ENCODE measurements at regions not wholly inside any gene's neighbourhood (a gene's known extent, or its start where the extent isn't known, plus 50 kb on each side); places are given as distances from the start of the nearest gene placed in this dataset.

DNA sequence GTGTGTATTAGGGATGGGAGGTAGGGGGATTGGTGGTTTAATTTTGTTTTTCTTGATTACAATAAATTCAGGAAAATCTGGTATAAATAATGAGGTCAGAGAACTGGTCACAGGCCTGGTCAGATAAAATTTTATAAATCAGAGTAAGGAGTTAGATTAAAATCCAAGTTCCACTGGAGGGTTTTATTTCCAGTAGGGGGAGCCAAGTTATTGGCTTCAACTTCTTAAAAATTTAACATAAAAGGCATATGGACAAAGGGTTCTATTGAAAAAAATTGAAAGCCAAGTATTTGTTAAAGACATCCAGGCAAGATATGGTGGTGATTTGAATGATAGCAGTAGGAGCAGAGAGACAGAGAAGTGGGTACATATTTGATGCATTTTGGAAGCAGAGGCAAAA is 763.3 kb downstream of the SORCS1 start:
- Histone ChIP-seq H3K4me3 (ENCODE audit: low read depth, low read length, poor library complexity, severe bottlenecking) (no peak overlapping the region), H3K4me2 (ENCODE audit: low read length) (no peak overlapping the region), H4K20me1 (ENCODE audit: insufficient read depth, low read length) (no peaks in the 10 kb centered on the region), H3K9me3 (ENCODE audit: low read length) (no peaks in the 10 kb centered on the region), H3K36me3 (ENCODE audit: insufficient read depth, low read length) (no peaks in the 10 kb centered on the region), H3K27ac (ENCODE audit: low read depth, low read length, poor library complexity, severe bottlenecking) (no peak overlapping the region), H2AFZ (ENCODE audit: low read length) (no peak overlapping the region), H3K9me2 (ENCODE audit: insufficient read depth, low read length) (no peaks in the 10 kb centered on the region), H3K79me2 (ENCODE audit: insufficient read depth, low read depth, low read length) (no peaks in the 10 kb centered on the region), H3K4me1 (ENCODE audit: insufficient read depth, low read length, poor library complexity, severe bottlenecking) (no peaks in the 10 kb centered on the region)
- intact Hi-C loops (cut with micrococcal nuclease; ENCODE audit: unreplicated experiment), result no loop called here
- TF ChIP-seq, protein P1, sequence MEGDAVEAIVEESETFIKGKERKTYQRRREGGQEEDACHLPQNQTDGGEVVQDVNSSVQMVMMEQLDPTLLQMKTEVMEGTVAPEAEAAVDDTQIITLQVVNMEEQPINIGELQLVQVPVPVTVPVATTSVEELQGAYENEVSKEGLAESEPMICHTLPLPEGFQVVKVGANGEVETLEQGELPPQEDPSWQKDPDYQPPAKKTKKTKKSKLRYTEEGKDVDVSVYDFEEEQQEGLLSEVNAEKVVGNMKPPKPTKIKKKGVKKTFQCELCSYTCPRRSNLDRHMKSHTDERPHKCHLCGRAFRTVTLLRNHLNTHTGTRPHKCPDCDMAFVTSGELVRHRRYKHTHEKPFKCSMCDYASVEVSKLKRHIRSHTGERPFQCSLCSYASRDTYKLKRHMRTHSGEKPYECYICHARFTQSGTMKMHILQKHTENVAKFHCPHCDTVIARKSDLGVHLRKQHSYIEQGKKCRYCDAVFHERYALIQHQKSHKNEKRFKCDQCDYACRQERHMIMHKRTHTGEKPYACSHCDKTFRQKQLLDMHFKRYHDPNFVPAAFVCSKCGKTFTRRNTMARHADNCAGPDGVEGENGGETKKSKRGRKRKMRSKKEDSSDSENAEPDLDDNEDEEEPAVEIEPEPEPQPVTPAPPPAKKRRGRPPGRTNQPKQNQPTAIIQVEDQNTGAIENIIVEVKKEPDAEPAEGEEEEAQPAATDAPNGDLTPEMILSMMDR (conservative IDR thresholded peaks at IDR 0.05; ENCODE audit: low read length), result peak; percentile 48
- TF ChIP-seq EZH2phosphoT487 (IDR thresholded peaks at IDR 0.05; ENCODE audit: borderline replicate concordance, low read depth, low read length), result no peak
- ChIA-PET POLR2A (no interaction called here), CTCF (ENCODE audit: unreplicated experiment) (no interaction called here)
- BruUV-seq (replicated peaks), result no TSS peak
- DNase-seq (ENCODE audit: low spot score), result no peak

DNA sequence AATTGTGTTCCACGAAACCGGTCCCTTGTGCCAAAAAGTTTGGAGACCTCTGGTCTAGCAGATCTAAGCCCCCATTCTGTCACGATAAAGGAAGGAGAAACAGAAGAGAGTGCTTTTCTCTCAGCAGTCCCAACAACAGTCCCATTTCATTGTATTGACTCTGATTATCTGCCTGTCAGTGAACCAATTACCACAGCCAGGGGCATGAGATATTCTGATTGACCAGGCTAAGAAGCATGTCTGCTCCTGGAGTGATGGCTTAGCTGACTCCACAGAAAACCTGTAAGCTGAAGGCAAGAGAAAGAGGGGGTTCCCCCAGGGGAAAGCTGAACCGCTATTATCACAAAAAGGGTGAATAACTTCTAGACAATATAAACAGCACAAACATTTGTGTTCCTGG is 765.4 kb downstream of the SORCS1 start:
- BruUV-seq (replicated peaks), result no TSS peak

DNA sequence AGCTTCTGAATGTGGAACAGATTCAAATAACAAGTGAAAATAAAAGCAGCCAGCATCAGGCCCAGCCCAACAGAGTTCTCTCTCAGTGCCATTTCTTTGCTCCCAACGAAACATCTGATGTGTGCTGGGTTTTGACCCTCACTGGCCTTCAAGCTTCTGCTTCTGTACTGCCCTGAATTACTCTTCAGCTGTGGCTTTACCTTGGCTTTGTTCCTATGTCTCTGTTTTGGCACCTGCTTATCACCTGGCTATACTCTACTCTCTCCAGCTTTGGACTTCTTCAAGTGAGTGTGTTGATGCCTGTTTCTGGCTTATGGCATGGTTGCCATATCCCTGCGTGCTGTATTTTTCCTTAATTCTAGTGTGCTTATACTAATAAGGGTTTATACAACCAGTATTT is 768.3 kb downstream of the SORCS1 start:
- H3K36me3 ChIP-seq (ENCODE audit: insufficient read depth, low read length), result no peaks in the 10 kb centered on the region
- no peak overlapping the region for H3K4me2 ChIP-seq (ENCODE audit: low read length)
- H2AFZ ChIP-seq (ENCODE audit: low read length), result no peak overlapping the region
- H3K4me1 ChIP-seq (ENCODE audit: insufficient read depth, low read length, poor library complexity, severe bottlenecking), result no peaks in the 10 kb centered on the region
- H3K79me2 ChIP-seq (ENCODE audit: insufficient read depth, low read depth, low read length), result no peaks in the 10 kb centered on the region
- BruUV-seq (replicated peaks), result no TSS peak
- H4K20me1 ChIP-seq (ENCODE audit: insufficient read depth, low read length), result no peaks in the 10 kb centered on the region
- no peak overlapping the region for H3K4me3 ChIP-seq (ENCODE audit: low read depth, low read length, poor library complexity, severe bottlenecking)
- H3K27ac ChIP-seq (ENCODE audit: low read depth, low read length, poor library complexity, severe bottlenecking), result no peak overlapping the region
- CTCF ChIA-PET (ENCODE audit: unreplicated experiment), result no interaction called here
- H3K9me2 ChIP-seq (ENCODE audit: insufficient read depth, low read length), result no peaks in the 10 kb centered on the region
- intact Hi-C loops (cut with micrococcal nuclease; ENCODE audit: unreplicated experiment), result no loop called here
- TF ChIP-seq, protein P1 (conservative IDR thresholded peaks at IDR 0.05; ENCODE audit: low read length), result no peak
- no peak for TF ChIP-seq EZH2phosphoT487 (IDR thresholded peaks at IDR 0.05; ENCODE audit: borderline replicate concordance, low read depth, low read length)
- POLR2A ChIA-PET, result no interaction called here
- H3K9me3 ChIP-seq (ENCODE audit: low read length), result no peaks in the 10 kb centered on the region
- no peak for DNase-seq (ENCODE audit: low spot score)

More for the DNA sequence above, 765.4 kb downstream of the SORCS1 start:
- Histone ChIP-seq H2AFZ (ENCODE audit: low read length) (no peak overlapping the region), H3K4me1 (ENCODE audit: insufficient read depth, low read length, poor library complexity, severe bottlenecking) (no peaks in the 10 kb centered on the region), H3K4me2 (ENCODE audit: low read length) (no peak overlapping the region), H3K27ac (ENCODE audit: low read depth, low read length, poor library complexity, severe bottlenecking) (no peak overlapping the region), H3K9me2 (ENCODE audit: insufficient read depth, low read length) (no peaks in the 10 kb centered on the region), H3K36me3 (ENCODE audit: insufficient read depth, low read length) (no peaks in the 10 kb centered on the region), H3K79me2 (ENCODE audit: insufficient read depth, low read depth, low read length) (no peaks in the 10 kb centered on the region), H3K4me3 (ENCODE audit: low read depth, low read length, poor library complexity, severe bottlenecking) (no peak overlapping the region), H4K20me1 (ENCODE audit: insufficient read depth, low read length) (no peaks in the 10 kb centered on the region), H3K9me3 (ENCODE audit: low read length) (no peaks in the 10 kb centered on the region)
- no peak for TF ChIP-seq EZH2phosphoT487 (IDR thresholded peaks at IDR 0.05; ENCODE audit: borderline replicate concordance, low read depth, low read length)
- TF ChIP-seq, protein P1 (conservative IDR thresholded peaks at IDR 0.05; ENCODE audit: low read length), result no peak
- no peak for DNase-seq (ENCODE audit: low spot score)
- CTCF ChIA-PET (ENCODE audit: unreplicated experiment), result no interaction called here
- intact Hi-C loops (cut with micrococcal nuclease; ENCODE audit: unreplicated experiment), result no loop called here
- POLR2A ChIA-PET, result interaction anchor here (0.5 kb wide), 1 partner anchor 445 kb away, joined by 4 read pairs; no protein-coding TSS in a partner anchor
